ENCODE measurements at regions not wholly inside any gene's neighbourhood (a gene's known extent, or its start where the extent isn't known, plus 50 kb on each side); places are given as distances from the start of the nearest gene placed in this dataset.

- no peak for DNase-seq
Observed at GRCh38 chr10:88174391-88174790, 311.0 kb downstream of the PTEN start.

GRCh38 chr10:88178758-88179157 lies 315.3 kb downstream of the PTEN start:
- no peak for DNase-seq

- no peak for DNase-seq
Observed at GRCh38 chr10:88179831-88180230, 316.4 kb downstream of the PTEN start.

GRCh38 chr10:88181902-88182600 lies 318.6 kb downstream of the PTEN start:
- DNase-seq: no peak

- no peak for DNase-seq
Observed at GRCh38 chr10:88182601-88182930, 319.1 kb downstream of the PTEN start.

- DNase-seq: no peak
Observed at GRCh38 chr10:88184543-88185297, 321.3 kb downstream of the PTEN start.

- DNase-seq: no peak
Observed at GRCh38 chr10:88185830-88186229, 322.4 kb downstream of the PTEN start.

- no peak for DNase-seq
Observed at GRCh38 chr10:88186335-88186734, 322.9 kb downstream of the PTEN start.

- DNase-seq: no peak
Observed at GRCh38 chr10:88187472-88187871, 324.0 kb downstream of the PTEN start.

- DNase-seq: no peak
Observed at GRCh38 chr10:88190123-88190522, 326.7 kb downstream of the PTEN start.

- no peak for DNase-seq
Observed at GRCh38 chr10:88190540-88191235, 327.3 kb downstream of the PTEN start.

- no peak for DNase-seq
Observed at GRCh38 chr10:88193018-88193417, 329.6 kb downstream of the PTEN start.

- DNase-seq: no peak
Observed at GRCh38 chr10:88194041-88194887, 330.8 kb downstream of the PTEN start.

- no peak for DNase-seq
Observed at GRCh38 chr10:88194961-88195367, 331.5 kb downstream of the PTEN start.

GRCh38 chr10:88195841-88196240 lies 332.4 kb downstream of the PTEN start:
- DNase-seq: no peak

- DNase-seq: no peak
Observed at GRCh38 chr10:88196291-88196690, 332.9 kb downstream of the PTEN start.

GRCh38 chr10:88198023-88198422 lies 334.6 kb downstream of the PTEN start:
- no peak for DNase-seq

GRCh38 chr10:88200312-88201032 lies 337.0 kb downstream of the PTEN start:
- DNase-seq: no peak

- DNase-seq: no peak
Observed at GRCh38 chr10:88205842-88206446, 342.5 kb downstream of the PTEN start.

- DNase-seq: no peak
Observed at GRCh38 chr10:88207121-88207546, 343.7 kb downstream of the PTEN start.

- DNase-seq: no peak
Observed at GRCh38 chr10:88209231-88209630, 345.8 kb downstream of the PTEN start.

All from effector CD8-positive, alpha-beta T cell (primary cell).